ENCODE measurements at regions not wholly inside any gene's neighbourhood (a gene's known extent, or its start where the extent isn't known, plus 50 kb on each side); places are given as distances from the start of the nearest gene placed in this dataset.

- TF ChIP-seq CTCF (conservative IDR thresholded peaks at IDR 0.05), result no peak
- no peaks in the 10 kb centered on the region for H3K4me1 Mint-ChIP-seq
- H3K36me3 ChIP-seq (ENCODE audit: control insufficient read depth, insufficient read depth, low read length), result no peaks in the 10 kb centered on the region
- H3K4me3 Mint-ChIP-seq, result no peak overlapping the region
- no peaks in the 10 kb centered on the region for H3K27me3 ChIP-seq (ENCODE audit: control insufficient read depth, insufficient read depth, low read length, poor library complexity, severe bottlenecking)
- peaks cover 13% of the 10 kb centered on the region for H3K9me3 ChIP-seq (ENCODE audit: control insufficient read depth, low read length)
- H3K27ac ChIP-seq (ENCODE audit: low read depth, low read length), result no peak overlapping the region
- no peak overlapping the region for H3K27ac Mint-ChIP-seq
- H3K36me3 Mint-ChIP-seq (ENCODE audit: low read depth), result no peaks in the 10 kb centered on the region
- no peaks in the 10 kb centered on the region for H3K4me1 ChIP-seq (ENCODE audit: control insufficient read depth, insufficient read depth, low read length)
- H3K4me3 ChIP-seq (ENCODE audit: low read length), result no peak overlapping the region
- H3K9ac ChIP-seq (ENCODE audit: extremely low read depth, low read length, poor library complexity, severe bottlenecking), result no peak overlapping the region
- WGBS, 2 experiments (ENCODE audit: insufficient coverage in 1 of 2, insufficient read length in 1 of 2), result 86 to 92% methylated on average over 1 of the region's 1 CpG
- H3K27me3 Mint-ChIP-seq (ENCODE audit: insufficient read depth), result no peaks in the 10 kb centered on the region
- peaks cover 22% of the 10 kb centered on the region for H3K9me3 Mint-ChIP-seq
- no peak for DNase-seq
Measured at GRCh38 chr3:68315546-68315945, 616.8 kb downstream of the TAFA4 start.

GRCh38 chr3:68306571-68306970 lies 625.8 kb downstream of the TAFA4 start:
- H3K27me3 Mint-ChIP-seq (ENCODE audit: insufficient read depth), result no peaks in the 10 kb centered on the region
- H3K36me3 ChIP-seq (ENCODE audit: control insufficient read depth, insufficient read depth, low read length), result no peaks in the 10 kb centered on the region
- DNase-seq, result peak; percentile 82
- no peak overlapping the region for H3K4me3 Mint-ChIP-seq
- H3K27me3 ChIP-seq (ENCODE audit: control insufficient read depth, insufficient read depth, low read length, poor library complexity, severe bottlenecking), result no peaks in the 10 kb centered on the region
- no peak overlapping the region for H3K27ac ChIP-seq (ENCODE audit: low read depth, low read length)
- H3K9me3 ChIP-seq (ENCODE audit: control insufficient read depth, low read length), result no peaks in the 10 kb centered on the region
- H3K4me3 ChIP-seq (ENCODE audit: low read length), result no peak overlapping the region
- H3K9ac ChIP-seq (ENCODE audit: extremely low read depth, low read length, poor library complexity, severe bottlenecking), result no peak overlapping the region
- WGBS, 2 experiments (ENCODE audit: insufficient coverage in 1 of 2, insufficient read length in 1 of 2), result 84 to 90% methylated on average over 2 of the region's 2 CpGs
- no peak overlapping the region for H3K27ac Mint-ChIP-seq
- peaks cover 9% of the 10 kb centered on the region for H3K9me3 Mint-ChIP-seq
- H3K4me1 ChIP-seq (ENCODE audit: control insufficient read depth, insufficient read depth, low read length), result no peaks in the 10 kb centered on the region
- no peaks in the 10 kb centered on the region for H3K4me1 Mint-ChIP-seq
- no peak for TF ChIP-seq CTCF (conservative IDR thresholded peaks at IDR 0.05)
- no peaks in the 10 kb centered on the region for H3K36me3 Mint-ChIP-seq (ENCODE audit: low read depth)

- no peak overlapping the region for H3K27ac Mint-ChIP-seq
- Histone ChIP-seq H3K4me3 (ENCODE audit: low read length) (no peak overlapping the region), H3K9me3 (ENCODE audit: control insufficient read depth, low read length) (peaks cover 10% of the 10 kb centered on the region), H3K9ac (ENCODE audit: extremely low read depth, low read length, poor library complexity, severe bottlenecking) (no peak overlapping the region), H3K36me3 (ENCODE audit: control insufficient read depth, insufficient read depth, low read length) (no peaks in the 10 kb centered on the region), H3K27me3 (ENCODE audit: control insufficient read depth, insufficient read depth, low read length, poor library complexity, severe bottlenecking) (no peaks in the 10 kb centered on the region), H3K27ac (ENCODE audit: low read depth, low read length) (no peak overlapping the region), H3K4me1 (ENCODE audit: control insufficient read depth, insufficient read depth, low read length) (no peaks in the 10 kb centered on the region)
- peaks cover 19% of the 10 kb centered on the region for H3K9me3 Mint-ChIP-seq
- 67 to 85% methylated on average over 1 of the region's 1 CpG for WGBS, 2 experiments (ENCODE audit: insufficient coverage in 1 of 2, insufficient read length in 1 of 2)
- TF ChIP-seq CTCF (conservative IDR thresholded peaks at IDR 0.05), result no peak
- no peak for DNase-seq
- no peaks in the 10 kb centered on the region for H3K36me3 Mint-ChIP-seq (ENCODE audit: low read depth)
- H3K4me1 Mint-ChIP-seq, result peaks cover 1% of the 10 kb centered on the region
- no peak overlapping the region for H3K4me3 Mint-ChIP-seq
- H3K27me3 Mint-ChIP-seq (ENCODE audit: insufficient read depth), result no peaks in the 10 kb centered on the region
Measured at GRCh38 chr3:68295457-68295856, 636.9 kb downstream of the TAFA4 start.

Measured in endodermal cell (in vitro differentiated cells).